GM21515 (cell line): ENCODE measurements at regions not wholly inside any gene's neighbourhood (a gene's known extent, or its start where the extent isn't known, plus 50 kb on each side); places are given as distances from the start of the nearest gene placed in this dataset.

Experiments
- ATAC-seq: cut with Tn5 transposase; IDR thresholded peaks from one replicate; pipeline ENCODE4 v1.9.1; 2021; ENCODE audit not compliant: unreplicated experiment

- no peak for ATAC-seq
These were observed 53.4 kb upstream of the DLK1 start for GRCh38 chr14:100673085-100673806.

DNA sequence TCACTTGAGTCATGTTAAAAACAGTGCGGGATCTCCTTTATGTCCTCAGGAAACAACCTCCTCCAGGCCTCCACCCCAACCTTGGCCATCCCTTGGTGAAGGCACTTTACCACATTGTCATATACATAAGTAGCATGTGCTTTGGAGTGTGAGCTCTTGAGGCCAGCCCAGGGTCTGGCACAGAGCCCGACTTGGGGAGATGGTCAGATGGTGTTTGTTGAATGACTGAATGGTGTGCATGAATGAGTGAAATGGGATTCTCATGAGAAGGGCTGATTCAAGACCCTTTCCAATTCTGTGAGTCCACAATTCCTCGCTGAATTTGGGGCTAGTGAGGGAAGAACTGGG is 52.9 kb upstream of the DLK1 start:
- no peak for ATAC-seq

GRCh38 chr14:100674428-100674827 is 52.3 kb upstream of the DLK1 start:
- ATAC-seq: no peak

DNA sequence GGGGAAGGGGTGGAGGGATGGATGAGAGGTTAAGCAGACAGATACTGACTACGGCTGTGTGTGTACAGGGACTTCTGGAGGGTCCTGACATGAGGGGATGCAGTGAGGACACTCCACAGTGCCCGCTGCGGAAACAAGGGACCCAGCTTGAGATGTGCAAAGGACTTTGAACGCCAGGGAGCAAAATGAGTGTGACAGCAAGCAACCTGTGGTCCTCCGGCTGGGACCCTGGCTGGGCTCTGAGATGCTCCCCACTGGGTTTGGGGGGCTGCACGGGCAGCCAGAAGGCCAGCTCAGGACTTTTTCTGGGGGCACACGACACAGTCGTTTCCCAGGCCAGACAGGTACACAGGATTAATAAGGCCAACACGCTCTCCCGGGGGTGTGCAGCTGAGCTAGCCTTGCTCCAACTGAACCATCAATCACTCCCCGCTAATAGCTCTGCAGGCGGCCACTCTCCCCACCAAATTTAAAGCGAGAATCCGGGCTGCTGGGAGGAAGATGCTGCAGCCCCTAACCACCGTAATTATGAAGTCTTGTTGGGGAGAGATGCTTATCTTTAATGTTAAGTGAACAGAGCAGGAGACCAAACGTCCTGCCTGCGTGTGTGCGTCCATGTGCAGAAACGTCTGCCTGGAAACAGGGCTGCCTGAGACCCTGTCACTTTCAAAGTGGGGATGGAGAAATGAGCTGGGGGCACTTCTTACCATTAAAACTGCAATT is 51.6 kb upstream of the DLK1 start:
- no peak for ATAC-seq

- ATAC-seq: no peak
These were observed 50.7 kb upstream of the DLK1 start for GRCh38 chr14:100675699-100676684.
